Globus pallidus (tissue), 1 donor: ENCODE measurements at regions not wholly inside any gene's neighbourhood (a gene's known extent, or its start where the extent isn't known, plus 50 kb on each side); places are given as distances from the start of the nearest gene placed in this dataset.

Source experiments
- DNase-seq: peaks from one replicate; pipeline ENCODE4 v3.0.0-alpha.2; 2015; ENCODE audit warnings: low spot score

DNA sequence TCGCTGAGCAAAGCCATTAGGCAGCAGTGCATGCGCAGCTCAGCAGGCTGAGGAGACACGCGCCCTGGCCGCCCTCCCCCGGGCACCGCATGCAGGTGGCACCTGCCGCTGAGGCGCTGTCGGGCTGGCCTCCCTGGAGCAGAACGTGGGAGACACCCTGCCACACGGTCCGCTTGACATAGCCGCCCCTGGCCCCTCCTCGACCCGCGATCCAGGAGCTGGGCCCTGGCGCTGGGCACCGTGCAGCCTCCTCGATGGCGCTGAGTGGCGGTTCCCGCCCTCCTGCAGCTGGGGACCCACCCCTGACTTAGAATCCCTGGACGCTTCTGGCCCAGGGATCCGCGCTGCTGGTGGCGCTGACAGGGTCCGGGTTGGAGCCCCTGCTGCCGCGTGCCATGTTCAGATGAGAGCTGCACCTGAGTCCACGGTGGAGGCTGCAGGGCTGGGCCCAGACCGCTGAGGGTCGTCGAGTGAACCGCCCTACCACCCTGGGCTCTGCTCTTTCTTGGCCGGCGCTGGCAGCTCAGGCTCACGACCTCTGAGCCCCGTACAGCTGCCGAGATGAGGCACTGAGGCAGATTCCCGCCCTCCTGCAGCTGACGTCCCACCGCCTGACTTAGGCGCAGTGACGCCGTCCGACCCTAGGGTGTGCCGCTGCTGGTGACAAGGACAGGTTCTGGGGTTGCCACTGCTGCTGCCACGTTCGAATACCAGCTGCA lies 116.8 kb downstream of the OR13A1 start:
- no peak for DNase-seq

DNA sequence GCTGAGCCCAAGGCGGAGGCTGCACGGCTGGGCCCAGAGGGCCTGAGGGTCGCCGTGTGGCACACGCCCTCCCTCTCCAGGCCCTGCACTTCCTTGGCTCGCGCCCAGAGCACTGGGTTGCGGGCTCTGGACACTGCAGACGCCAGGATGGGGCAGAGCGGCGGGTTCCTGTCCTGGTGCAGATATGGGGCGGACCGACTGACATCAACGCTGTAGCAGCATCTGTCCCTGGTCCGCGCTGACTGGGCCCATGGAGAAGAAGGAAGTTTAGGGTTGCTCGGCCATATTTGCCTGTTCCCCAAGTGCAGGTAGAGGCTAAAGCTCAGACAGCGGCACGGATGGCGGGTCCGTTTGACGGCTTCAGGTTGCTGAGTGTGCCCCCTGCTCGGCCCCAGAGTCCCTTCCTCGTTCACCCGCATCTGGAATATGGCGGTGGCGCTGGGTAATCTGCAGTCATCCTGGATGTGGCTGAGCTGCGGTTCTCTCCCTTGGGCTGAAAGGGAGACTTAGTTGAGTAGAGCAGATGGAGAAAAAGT lies 116.1 kb downstream of the OR13A1 start:
- DNase-seq: no peak

DNA sequence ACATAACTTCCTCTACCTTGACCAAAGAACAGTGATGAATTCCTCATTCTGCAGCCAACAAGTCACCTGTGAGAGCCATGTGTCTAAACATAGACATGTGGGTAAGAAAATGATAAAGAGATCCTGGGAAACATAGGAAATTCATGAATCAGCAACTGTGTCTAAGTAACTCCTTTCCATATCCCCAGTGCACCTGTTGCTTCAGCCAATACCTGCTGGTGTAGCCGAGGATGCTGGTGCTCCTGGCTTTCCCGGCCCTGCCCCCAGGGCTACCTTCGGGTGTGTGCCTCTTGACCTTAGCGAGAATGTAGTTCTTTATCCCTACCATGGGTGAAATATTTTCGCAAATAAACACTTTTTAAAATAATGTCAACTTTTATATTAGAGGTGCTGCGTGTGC lies 114.1 kb downstream of the OR13A1 start:
- DNase-seq: no peak

DNA sequence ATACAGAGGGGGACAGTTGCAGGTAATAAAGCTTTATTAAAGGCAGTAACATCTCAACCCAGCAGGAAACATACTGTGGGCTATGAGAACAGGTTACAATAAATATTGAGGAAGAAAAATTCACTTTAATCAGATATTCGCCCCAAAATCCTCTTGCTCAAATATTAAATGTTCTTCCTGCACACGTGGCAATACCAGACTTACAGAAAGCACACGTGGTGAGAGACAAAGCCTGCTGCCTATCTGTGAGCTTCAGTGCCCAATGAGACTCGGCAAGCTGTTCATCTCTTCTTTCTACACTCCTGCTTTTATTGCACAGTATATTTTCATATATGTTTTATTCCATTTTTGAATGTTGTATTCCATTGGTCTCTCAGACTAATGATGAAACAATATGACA lies 113.2 kb downstream of the OR13A1 start:
- DNase-seq: no peak

DNA sequence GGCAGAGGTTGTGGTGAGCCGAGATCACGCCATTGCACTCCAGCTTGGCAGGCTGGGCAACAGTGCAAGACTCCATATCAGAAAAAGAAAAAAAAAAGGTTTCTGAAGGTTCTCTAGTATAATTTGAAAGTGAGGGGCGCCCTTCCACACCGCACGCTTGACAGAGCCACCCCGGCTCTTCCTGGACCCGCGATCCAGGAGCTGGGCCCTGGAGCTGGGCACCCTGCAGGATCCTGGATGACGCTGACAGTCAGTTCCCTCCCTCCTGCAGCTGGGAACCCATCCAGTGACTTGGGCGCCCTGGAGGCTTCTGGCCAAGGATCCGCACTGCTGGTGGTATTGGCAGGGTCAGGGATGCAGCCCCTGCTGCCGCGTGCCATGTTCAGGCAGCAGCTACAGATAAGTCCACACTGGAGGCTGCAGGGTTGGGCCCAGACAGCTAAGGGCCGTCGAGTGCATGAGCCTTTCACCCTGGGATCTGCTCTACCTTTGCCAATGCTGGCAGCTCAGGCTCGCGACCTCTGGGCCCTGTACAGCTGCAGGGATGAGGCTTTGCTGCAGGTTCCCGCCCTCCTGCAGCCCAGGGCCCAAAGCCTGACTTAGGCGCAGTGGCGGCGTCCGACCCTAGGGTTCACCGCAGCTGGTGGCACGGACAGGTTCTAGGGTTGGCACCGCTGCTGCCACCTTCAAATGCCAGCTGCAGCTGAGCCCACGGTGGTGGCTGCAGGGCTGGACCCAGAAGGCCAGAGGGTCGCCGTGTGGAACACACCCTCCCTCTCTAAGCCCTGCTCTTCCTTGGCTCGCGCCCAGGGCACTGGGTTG lies 110.2 kb downstream of the OR13A1 start:
- no peak for DNase-seq

- no peak for DNase-seq
Observed at GRCh38 chr10:45209888-45210287, 105.5 kb downstream of the OR13A1 start.

- peak; percentile 7 for DNase-seq
Observed at GRCh38 chr10:45211576-45211975, 103.8 kb downstream of the OR13A1 start.

DNA sequence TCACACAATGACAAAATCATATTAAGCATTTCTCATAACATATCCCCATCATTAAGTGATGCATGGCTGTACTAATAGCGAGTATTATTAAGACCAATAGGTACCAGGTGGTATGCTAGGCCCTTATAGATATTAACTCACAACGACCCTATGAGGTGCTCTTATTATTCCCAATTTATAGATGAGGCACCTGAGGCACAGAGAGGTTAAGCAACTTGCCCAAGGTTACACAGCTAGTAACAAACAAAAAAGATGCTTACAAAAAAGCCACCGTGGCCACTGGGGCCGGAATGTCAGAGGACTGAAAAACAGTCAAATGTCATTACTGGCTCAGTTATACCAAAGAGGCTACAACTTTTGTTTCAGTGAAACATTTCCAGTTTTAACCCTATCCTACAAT lies 96.0 kb downstream of the OR13A1 start:
- DNase-seq: no peak

DNA sequence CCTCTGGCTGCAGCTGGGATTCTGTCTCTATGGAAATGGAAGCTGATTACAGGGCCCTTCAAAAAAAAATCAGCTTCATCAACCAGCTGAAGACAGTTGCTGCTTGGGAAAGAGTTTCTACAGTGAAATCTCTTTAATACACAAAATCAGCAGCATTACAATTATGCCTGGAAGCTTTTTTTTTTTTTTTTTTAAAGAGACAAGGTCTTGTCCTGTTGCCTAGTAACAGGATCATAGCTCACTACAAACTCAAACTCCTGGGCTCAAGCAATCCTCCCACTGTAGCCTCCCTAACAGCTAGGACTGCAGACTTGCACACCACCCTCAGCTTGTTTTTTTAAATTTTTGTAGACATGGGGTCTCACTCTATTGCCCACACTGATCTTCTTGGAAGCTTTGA lies 94.5 kb downstream of the OR13A1 start:
- no peak for DNase-seq

DNA sequence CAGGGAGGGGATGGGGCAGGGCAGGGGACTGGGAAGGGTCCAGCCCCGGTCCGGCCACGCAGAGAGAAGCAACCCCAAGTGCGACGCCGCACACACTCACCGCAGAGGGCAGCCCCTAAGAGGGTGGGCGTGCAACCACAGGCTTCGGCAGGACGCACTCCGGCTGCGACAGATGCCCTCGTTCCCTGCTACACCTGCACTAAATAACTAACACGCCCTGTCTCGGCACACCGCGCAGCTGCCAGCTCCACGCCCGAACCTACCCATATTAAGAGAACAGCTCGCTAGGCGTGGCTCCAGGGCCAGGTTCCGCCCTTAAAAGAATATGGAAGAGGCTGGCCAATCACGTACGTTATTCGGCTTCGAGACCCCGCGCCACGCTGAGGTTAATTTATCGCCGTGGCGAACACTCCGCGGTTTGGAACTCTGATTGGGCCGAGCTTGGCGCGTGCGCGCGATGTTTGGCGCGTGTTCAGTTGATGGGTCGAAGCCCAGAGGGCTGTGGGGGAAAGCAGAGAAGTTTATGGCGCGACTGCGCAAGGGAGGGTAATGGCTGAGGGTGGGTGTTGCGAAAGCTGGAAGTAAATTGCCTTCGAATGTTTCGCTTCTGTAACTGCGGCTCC lies 91.1 kb downstream of the OR13A1 start:
- no peak for DNase-seq

DNA sequence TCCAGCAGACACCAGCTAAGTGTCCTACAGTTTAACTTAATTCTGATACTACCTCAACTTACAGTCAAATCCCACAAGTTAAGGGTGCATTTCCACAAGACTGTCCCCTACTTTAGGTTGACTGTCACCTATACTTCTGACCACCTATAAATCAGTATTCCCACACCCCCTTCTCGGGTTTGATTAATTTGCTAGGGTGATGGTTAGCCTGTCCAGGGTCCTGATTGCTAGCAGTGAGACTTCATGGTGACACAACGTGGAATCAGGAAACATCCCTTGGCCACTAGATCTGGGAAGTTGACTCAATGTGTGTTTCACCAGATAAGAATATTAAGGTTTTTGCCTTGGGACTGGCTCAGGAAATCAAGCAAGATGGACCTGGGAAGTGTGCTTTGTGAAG lies 88.4 kb downstream of the OR13A1 start:
- no peak for DNase-seq

DNA sequence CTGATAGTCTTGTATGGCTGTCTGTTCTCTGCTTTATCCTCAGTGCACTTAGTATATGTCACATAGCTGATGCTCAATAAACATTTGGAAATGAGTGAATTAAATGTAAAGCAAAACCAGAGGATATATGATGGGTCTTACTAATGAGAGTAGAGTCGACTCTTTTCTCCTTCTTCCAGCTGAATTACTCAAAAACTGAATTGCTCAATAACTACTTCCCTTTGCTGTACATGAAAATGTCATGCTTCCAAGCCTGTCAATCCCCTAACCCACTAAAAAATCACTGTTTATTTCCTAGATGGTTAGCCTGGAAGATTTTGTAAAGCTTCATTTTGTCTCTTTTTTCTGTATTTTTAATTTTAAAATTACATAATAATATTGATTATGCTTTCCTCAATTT lies 88.0 kb downstream of the OR13A1 start:
- DNase-seq: no peak

GRCh38 chr10:45229823-45230222 lies 85.6 kb downstream of the OR13A1 start:
- no peak for DNase-seq

GRCh38 chr10:45235260-45235769 lies 80.1 kb downstream of the OR13A1 start:
- DNase-seq: peak; percentile 76

- DNase-seq: peak; percentile 11
Observed at GRCh38 chr10:45235798-45236220, 79.6 kb downstream of the OR13A1 start.

GRCh38 chr10:45238896-45239295 lies 76.5 kb downstream of the OR13A1 start:
- DNase-seq: no peak

DNA sequence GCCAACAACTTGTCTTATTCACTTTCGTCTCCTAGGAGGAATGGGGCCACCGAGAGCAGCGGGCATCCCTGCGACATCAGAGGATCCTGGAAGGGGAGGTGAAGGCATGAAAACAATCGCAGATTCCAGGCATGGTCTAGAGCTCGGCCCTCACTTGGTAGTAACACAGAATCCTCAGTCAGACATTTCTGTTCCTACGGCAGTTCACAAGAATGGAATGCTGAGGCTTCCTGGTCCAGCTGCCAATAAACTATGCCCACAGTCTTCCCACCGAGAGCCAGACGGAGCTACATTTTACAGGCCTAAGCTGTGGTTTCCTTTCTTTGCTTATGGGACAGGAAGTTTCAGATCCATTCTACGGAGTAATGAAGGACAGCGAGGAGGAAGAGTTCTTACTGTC lies 75.8 kb downstream of the OR13A1 start:
- no peak for DNase-seq

DNA sequence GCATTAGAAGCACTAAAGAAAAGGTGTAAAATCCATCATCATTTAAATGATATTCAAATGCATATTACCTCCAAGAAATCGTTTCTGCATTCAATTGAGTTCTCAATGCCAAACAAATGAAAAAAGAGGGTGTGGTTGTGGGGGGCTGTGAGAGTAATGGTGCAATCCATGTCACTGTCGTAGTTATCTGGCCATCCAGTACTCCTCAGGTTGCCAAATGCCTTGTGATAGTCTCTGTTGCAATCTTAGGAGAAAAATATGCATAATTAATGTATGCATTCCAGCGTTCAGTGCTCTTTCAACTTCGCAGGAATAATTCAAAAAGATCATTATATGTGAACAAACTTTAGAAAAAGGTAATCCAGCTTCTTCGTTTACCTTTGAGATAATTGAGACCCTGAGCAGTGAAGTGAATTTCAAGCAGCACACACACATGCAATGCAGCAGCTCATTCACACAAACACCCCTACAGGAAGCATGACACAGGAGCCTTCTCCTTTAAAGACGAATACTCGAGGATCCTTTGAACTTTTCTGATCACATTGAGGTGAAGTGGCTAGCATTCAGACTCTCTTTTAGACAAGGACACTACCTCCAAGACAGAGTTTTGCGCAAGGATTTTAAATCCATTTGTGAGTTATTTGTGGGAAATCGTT lies 73.4 kb downstream of the OR13A1 start:
- no peak for DNase-seq

GRCh38 chr10:45243261-45243660 lies 72.1 kb downstream of the OR13A1 start:
- no peak for DNase-seq

DNA sequence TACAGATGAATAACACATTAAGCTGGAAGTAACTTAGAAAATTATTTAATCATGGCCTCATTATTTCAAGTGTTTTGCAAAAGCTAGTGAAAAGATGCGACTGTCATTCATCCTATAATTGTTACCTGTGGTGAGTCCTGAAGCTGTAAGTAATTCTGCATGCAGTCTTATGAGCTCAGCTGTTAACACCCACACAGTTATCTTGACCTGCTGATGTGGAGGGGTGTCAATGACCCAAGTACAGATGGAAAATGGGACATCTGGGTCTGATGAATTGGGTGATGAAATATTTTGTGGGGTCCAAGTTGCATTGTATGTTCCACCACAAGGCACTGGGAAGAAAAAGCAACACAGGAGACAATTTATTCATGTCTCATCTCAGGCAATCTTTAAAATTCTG lies 68.9 kb downstream of the OR13A1 start:
- DNase-seq: no peak

GRCh38 chr10:45249978-45250693 lies 65.3 kb downstream of the OR13A1 start:
- peak; percentile 68 for DNase-seq
